GM18499 (cell line): ENCODE measurements at regions not wholly inside any gene's neighbourhood (a gene's known extent, or its start where the extent isn't known, plus 50 kb on each side); places are given as distances from the start of the nearest gene placed in this dataset.

Experiments
- ATAC-seq: cut with Tn5 transposase; IDR thresholded peaks from one replicate; pipeline ENCODE4 v1.9.1; 2021; ENCODE audit warnings: moderate number of reproducible peaks; ENCODE audit not compliant: insufficient read depth, unreplicated experiment

DNA sequence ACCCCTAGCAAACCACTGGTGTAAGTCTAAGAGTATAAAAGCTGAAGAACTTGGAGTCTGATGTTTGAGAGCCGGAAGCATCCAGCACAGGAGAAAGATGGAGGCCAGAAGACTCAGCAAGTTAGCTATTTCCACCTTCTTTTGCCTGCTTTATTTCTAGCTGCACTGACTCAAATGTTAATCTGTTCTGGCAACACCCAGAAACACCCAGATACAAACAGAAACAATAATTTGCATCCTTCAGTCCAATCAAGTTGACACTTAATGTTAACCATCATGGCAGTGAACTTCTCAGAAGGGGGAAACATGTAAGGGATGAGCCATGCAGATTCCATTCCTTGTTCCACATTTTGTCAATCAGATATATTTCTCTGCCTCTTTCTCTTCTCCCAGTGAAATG is 101.8 kb upstream of the FERD3L start:
- ATAC-seq = no peak

DNA sequence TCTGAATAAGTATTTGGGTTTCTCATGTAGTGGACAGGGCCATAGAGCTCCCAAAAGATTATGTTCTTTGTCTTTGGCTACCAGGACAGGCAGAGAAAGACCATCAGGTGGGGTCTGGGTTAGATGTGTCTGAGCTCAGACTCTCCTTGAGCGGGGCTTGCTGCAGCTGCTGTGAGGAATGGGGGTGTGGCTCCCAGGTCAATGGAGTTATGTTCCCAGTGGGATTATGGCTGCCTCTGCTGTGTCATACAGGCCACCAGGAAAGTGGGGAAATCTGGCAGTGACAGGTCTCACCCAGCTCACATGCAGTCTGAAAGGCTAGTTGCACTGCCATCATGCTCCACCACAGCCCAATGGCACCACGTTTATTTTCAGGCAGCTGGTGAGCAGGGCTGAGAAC is 97.0 kb upstream of the FERD3L start:
- ATAC-seq = no peak

DNA sequence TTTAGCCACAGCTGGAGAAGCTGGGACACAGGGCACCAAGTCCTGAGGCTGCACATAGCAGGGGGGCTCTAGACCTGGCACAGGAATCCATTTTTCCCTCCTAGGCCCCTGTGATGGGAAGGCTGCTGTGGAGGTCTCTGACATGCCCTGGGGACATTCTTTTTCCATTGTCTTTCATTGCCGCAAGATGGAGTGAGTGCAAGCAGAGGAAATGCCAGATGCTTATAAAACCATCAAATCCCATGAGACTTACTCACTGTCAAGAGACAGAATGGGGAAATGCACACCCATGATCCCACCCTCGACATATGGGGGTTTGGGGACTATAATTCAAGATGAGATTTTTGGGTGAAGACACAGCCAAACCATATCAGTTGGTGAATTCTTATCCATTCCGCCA is 94.7 kb upstream of the FERD3L start:
- no peak for ATAC-seq

DNA sequence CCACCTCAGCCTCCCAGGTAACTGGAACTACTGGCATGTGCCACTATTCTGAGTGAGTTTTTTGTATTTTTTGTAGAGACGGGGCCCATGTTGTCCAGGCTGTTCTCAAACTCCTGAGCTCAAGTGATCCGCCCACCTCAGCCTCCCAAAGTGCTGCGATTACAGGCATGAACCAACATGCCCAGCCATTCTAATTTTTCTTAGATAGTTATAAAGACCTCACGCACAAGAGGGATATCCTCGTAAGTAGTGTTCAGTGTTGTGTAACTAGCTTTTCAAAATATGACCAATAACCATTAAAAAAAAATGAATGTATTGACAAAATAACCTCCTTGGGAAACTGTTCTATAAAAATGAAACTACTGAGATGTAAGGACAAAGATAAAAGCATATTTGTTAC is 90.5 kb upstream of the FERD3L start:
- no peak for ATAC-seq

DNA sequence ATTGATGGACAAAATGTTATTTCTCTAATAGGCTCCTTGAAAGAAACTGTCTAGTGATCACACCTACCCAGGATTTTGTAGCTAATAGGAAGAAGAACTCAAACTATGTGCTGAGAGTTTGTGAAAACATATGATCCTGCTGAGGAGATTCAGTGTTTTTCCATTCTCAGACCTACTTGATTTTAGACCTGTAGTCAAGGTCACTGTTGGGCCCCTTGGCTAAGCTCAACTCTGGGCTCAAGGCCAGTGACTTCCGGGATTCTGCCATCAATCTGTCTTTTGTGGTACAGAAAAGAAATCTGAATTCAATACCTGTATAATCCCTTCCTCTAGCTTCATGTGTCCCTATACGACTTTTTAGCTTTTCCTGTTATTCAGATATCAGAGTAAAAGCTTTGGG is 79.7 kb upstream of the FERD3L start:
- no peak for ATAC-seq

DNA sequence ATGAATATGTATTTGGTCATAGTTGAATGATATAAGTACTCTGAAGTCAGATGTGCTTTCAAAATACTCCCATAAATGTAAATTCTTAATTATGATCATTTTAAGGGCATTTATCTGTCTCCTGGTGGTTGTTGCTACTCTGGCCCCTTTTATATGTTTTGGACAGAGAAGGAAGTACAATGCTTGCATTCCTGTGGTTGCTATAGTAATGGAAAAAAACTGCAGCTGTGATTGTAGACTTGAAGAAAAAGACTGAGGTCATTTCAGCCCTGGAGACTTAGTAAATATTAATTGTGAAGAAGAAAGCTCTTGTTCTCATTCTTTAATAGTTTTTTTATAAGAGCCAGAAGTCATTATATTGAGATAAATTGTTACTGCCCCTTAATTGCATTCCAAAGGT is 70.2 kb upstream of the FERD3L start:
- ATAC-seq = no peak

DNA sequence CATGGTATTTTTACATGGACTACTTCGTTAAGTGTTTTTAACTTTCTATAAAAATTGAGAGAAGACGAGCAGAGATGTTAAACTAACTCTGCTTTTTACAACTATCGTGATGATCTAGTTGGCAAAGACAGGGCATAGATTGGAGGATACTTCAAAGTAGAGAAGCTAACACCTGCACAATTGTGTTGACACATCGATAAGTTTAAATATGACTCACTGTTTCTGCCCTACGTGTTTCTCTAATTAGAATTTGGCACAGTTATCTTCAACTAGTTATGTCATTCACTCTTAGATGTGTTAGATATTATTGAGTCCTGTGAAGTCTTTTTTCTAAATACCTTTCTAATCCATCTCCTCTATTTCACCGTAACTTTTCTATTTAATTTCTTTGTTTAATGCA is 68.5 kb upstream of the FERD3L start:
- ATAC-seq = no peak

DNA sequence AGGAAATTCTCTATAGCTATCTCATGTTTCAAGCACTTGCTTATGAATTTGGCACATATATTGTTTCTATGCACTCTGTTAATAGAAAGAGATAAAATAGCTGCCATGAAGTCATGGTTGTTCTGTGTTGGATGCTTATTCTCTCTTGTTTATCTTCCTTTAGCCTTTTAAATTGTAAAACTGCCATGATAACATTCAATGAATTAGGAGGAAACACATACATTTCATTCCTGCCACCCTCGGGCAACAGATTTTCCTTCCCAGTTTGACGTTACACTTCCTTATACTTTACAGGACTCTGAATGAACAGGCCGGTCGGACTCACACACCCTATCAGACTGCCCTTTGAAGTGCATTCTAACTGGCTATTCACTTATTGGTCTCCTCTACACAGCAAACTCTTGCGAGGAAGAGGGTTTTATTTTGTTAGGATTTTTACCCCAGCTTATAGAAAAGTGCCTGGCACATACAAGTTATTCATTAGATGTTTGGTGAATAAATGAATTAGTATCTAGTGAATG is 65.7 kb upstream of the FERD3L start:
- no peak for ATAC-seq

DNA sequence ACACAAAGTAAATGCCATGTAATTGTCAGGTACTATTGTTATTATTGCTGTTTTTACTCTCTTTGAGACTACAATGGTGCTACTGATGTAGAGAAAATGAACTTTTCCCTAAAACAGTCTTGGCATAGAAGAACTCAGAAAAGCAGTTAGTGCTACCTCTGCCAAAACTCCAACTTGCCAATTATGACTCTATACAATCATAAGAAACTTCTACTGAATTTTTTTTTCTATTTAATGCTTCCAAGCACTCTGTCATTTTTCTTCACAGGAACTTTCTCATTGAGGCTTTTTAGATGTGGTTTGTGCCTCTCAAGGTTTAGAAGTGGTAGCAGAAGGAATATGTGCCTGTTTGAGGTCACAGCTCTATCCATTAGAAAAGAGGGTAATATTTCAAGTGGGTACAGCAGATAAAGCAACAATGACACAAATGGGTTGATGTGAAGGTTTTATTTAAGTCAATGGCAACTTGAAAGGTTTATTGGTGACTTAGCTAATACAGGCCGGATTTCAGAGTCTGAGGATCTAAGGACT is 64.0 kb upstream of the FERD3L start:
- ATAC-seq = no peak

DNA sequence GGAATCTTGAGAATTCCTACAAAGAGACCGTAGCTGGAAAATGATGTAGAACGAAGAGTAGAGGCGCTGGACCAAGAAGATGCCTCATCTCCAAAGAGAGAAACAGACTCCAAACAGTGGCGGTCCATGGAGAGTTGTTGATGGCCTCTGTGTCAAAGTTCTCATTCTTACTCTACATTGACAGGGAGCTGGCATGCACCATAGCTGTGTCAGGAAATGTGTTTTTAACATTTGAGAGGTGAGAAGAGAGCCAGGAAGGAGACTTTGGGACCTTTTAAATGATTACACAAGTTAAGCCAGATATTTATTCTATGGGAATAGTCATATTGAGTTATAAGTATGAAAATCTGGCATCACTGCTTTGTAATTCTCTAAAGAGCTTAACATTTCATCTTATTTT is 61.5 kb upstream of the FERD3L start:
- no peak for ATAC-seq

DNA sequence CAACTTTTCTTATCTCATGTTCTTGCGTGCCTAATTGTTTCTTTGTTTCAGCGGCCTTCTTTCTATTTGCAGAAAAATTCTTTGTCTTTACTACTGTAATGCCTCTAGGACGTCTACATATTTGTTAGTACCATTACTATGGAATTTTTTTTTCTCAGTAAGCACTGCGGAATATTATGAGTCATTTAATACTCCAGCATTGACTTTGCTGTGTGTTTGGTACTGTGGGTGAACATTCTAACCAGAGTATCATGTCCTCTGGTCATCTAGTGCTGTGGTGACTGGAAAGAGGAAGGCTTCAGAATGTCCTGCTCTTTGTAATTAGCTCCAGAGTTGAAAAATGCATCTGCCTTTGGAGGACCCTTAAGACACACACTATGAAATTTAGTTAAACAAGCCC is 58.5 kb upstream of the FERD3L start:
- ATAC-seq = no peak

DNA sequence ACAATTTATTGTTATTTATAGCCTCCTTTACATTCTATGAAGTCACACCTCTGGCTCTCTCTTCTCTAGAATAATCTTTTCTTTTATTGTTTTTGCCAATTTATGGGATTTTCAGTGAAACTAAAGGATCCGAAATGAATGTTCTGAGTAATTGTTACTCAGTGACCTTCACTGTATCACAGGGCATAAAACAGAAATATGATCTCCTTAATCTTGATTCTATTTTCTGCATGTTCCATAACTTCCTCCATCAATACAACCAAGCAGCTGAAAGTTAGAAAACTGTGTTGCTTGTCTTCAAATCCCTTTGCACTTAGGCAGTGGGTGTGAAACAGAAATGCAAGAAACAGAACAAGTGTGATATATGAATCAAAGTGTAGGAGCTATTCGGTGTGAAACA is 57.4 kb upstream of the FERD3L start:
- no peak for ATAC-seq
